NCI-H446 treated with DMSO at 0.1 percent for 48 hours (cell line): ENCODE measurements at regions not wholly inside any gene's neighbourhood (a gene's known extent, or its start where the extent isn't known, plus 50 kb on each side); places are given as distances from the start of the nearest gene placed in this dataset.
A peak's percentile ranks its signal among the peaks of the same experiment; 100 is the strongest.

ENCODE experiments used
- DNase-seq: peaks from one replicate; lab custom pipeline; 2025; lab: John Stamatoyannopoulos, UW

GRCh38 chr10:75347186-75347585 lies 54.4 kb downstream of the ZNF503 start:
- DNase-seq = peak; percentile 20

DNA sequence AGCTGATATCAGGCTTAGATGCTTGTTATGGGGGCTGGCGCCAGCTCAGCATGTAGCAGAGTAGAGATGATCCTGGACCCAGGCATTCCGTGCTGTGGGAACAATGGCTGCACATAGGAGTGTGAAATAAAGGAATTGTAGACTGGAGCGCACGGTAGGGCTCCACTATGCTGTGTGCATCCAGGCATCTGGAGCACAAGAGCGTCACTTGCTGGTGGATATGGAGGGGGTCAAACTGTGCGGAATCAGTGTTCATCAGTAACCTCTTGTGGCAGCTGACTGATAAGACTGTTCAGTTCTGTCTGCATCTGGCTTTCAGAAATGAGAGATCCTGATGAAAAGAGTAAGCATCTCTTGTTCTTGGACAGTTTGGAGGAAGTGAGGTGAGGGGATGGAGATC lies 55.8 kb downstream of the ZNF503 start:
- DNase-seq = no peak

- no peak for DNase-seq
Measured at GRCh38 chr10:75344170-75344569, 57.4 kb downstream of the ZNF503 start.

DNA sequence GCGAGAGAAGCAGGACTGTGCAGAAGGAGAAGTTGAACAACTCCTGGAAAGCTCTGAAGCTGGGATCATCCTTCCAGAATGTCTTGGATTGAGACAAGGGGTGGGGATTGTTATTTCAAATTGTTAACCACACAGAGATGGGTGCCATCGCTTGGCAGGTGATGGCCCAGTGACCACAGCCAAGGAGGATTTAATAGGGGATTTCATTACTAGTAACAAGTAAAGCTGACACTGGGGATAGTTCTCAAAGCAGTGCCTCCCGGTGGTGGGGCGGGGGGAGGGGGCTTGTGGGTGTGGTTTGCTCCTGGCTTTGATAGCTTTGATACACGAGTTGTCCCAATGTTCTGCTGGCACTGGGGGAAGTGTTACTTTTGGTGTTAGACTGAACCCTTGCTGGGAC lies 59.2 kb downstream of the ZNF503 start:
- no peak for DNase-seq

GRCh38 chr10:75335983-75336382 lies 65.6 kb downstream of the ZNF503 start:
- no peak for DNase-seq

DNA sequence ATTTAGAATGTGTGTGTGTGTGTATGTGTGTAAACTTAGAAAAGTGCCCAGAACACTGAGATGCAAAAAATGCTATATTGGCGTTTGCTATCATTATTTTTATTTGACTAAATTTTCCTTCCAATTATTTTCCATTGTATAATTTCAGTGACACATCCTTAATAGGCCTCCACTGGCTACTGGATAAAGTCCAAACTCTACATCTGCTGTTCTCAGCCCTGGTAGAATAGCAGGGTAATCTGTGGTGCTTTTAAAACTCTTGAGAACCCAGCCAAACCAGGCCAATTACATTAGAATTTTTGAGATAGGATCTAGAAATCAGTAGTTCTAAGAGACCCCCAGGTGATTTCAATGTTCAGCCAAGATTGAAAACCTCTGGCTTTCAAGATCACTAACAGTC lies 66.4 kb downstream of the ZNF503 start:
- DNase-seq = peak; percentile 66

- peak; percentile 33 for DNase-seq
Measured at GRCh38 chr10:75334720-75335119, 66.8 kb downstream of the ZNF503 start.

- no peak for DNase-seq
Measured at GRCh38 chr10:75332081-75332480, 69.5 kb downstream of the ZNF503 start.

DNA sequence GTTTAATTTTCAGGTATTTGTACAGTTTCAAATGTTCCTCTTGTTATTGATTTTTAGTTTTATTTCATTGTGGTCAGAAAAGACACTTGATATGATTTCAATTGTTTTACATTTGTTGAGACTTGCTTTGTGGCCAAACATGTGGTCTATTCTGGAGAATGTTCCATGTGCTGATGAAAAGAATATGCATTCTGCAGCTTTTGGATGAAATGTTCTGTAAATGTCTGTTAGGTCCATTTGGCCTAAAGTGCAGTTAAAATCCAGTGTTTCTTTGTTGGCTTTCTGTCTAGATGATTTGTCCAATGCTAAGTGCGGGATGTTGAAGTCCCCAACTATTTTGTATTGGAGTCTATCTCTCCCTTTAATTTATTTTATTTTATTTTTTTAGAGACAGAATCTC lies 70.5 kb downstream of the ZNF503 start:
- no peak for DNase-seq

DNA sequence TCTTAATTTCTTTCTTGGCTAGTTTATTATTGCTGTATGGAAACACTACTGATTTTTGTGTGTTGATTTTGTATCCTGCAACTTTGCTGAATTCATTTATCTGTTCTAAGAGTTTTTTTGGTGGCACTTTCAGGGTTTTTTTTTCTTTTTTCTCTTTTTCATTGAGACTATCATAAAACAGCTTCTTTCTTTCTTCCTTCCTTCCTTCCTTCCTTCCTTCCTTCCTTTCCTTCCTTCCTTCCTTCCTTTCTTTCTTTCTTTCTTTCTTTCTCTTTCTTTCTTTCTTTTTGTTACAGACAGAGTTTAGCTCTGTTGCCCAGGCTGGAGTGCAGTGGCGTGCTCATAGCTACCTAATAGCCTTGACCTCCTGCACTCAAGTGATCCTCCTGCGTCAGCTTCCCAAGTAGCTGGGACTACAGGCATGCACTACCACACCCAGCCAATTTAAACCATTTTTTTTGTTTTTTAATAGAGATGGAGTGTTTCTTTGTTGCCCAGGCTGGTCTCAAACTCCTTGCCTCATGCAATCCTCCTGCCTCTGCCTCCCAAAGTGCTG lies 72.3 kb downstream of the ZNF503 start:
- no peak for DNase-seq

- no peak for DNase-seq
Measured at GRCh38 chr10:75326306-75326705, 75.3 kb downstream of the ZNF503 start.

DNA sequence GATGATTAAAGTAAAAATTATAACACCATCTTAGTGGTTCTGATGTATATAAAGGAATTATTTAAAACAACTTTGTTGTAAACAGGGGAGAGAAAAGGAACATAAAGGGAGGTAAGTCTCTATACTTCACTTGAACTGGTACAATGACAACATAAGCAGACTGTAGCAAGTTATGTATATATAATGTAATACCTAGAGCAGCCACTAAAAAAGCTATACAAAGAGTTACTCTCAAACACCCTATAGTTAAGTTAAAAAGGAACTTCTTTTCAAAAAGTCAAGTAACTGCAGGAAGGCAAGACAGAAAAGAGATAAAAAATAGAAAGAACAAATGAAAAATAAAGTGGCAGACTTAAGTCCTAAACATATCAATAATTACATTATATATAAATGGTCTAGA lies 82.3 kb downstream of the ZNF503 start:
- DNase-seq = no peak

GRCh38 chr10:75314570-75314969 lies 78.8 kb upstream of the COMTD1 start:
- DNase-seq = no peak

- DNase-seq = no peak
Measured at GRCh38 chr10:75312440-75312839, 76.7 kb upstream of the COMTD1 start.

- DNase-seq = no peak
Measured at GRCh38 chr10:75305675-75306074, 69.9 kb upstream of the COMTD1 start.

GRCh38 chr10:75304741-75305390 lies 69.1 kb upstream of the COMTD1 start:
- no peak for DNase-seq

GRCh38 chr10:75304313-75304712 lies 68.6 kb upstream of the COMTD1 start:
- DNase-seq = no peak

- DNase-seq = no peak
Measured at GRCh38 chr10:75303045-75303777, 67.5 kb upstream of the COMTD1 start.

GRCh38 chr10:75302029-75302428 lies 66.3 kb upstream of the COMTD1 start:
- no peak for DNase-seq

- DNase-seq = no peak
Measured at GRCh38 chr10:75297021-75297599, 61.4 kb upstream of the COMTD1 start.

GRCh38 chr10:75295868-75296441 lies 60.2 kb upstream of the COMTD1 start:
- no peak for DNase-seq

DNA sequence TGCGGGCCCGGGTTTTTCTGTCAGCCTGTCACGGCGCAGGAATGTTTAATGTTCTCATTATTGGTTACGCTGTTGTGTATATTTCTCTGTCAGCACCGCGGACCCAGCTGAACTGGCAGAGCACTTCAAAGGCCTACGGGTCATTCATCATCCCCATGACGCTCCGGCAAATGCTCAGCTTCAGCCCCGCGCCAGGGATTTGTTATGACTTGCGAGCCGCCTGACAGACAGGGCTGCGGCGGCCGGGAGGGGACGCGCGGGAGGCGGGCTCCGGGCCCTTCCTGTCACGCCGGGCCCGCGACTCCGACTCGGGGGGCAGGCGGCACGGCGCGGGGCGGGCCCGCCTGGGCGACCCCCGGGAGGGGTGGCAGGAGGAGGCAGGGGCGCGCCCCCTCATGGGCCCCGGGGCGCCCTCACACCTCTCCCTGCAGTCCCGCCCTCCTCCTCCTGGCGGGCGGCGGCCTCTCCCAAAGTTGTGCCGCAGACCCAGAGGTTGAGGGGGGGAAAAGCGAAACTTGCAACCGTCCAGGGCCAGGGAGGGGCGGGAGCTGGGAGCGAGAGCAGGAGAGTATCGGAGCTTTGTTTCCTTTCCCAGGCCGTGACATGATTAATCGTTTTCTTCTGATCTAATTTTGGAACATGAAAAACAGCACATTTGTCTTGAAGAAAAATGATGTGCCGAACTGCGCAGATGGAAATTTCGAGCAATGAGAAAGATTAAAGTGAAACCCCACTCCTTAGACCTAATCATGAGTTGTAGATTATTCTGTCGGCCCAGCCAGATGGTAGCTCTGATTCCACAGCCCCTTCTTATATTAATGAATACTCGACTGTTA lies 59.3 kb upstream of the COMTD1 start:
- peak; percentile 64 for DNase-seq
